ENCODE measurements at regions not wholly inside any gene's neighbourhood (a gene's known extent, or its start where the extent isn't known, plus 50 kb on each side); places are given as distances from the start of the nearest gene placed in this dataset.

GRCh38 chr2:15708161-15708560, 116.5 kb downstream of the DDX1 start:
- Histone ChIP-seq H3K36me3 (ENCODE audit: insufficient read depth, low read length) (no peaks in the 10 kb centered on the region), H3K27me3 (ENCODE audit: control insufficient read depth in 1 of 2, insufficient read depth in 2 of 2, low read length in 2 of 2) (no peaks in the 10 kb centered on the region), H3K9me3 (ENCODE audit: control insufficient read depth in 1 of 2, insufficient read depth in 1 of 2, low read length in 2 of 2) (no peaks in the 10 kb centered on the region), H3K4me3 (ENCODE audit: low read length) (no peak overlapping the region), H3K4me1 (ENCODE audit: insufficient read depth, low read length) (no peaks in the 10 kb centered on the region), H3K27ac (ENCODE audit: low read depth in 1 of 2, low read length in 2 of 2) (no peak overlapping the region)
- H3K4me1 Mint-ChIP-seq (ENCODE audit: low read depth) = no peaks in the 10 kb centered on the region
- POLR2A ChIA-PET = no interaction called here
- TF ChIP-seq CTCF (IDR thresholded peaks at IDR 0.05) = no peak
- no peaks in the 10 kb centered on the region for H3K9me3 Mint-ChIP-seq
- no peak for ATAC-seq (ENCODE audit: poor library complexity)
- intact Hi-C loops (cut with DNase I, micrococcal nuclease) = no loop called here
- H3K27me3 Mint-ChIP-seq = no peaks in the 10 kb centered on the region
- no peak for DNase-seq
- H3K36me3 Mint-ChIP-seq (ENCODE audit: low read depth) = no peaks in the 10 kb centered on the region
- CTCF ChIA-PET = no interaction called here
- H3K4me3 Mint-ChIP-seq = no peak overlapping the region
- H3K27ac Mint-ChIP-seq = no peak overlapping the region

GRCh38 chr2:15708865-15709820, 117.5 kb downstream of the DDX1 start:
- no peak overlapping the region for H3K27ac Mint-ChIP-seq
- no peaks in the 10 kb centered on the region for H3K27me3 ChIP-seq (ENCODE audit: control insufficient read depth in 1 of 2, insufficient read depth in 2 of 2, low read length in 2 of 2)

GRCh38 chr2:15711126-15711860, 119.6 kb downstream of the DDX1 start:
- Mint-ChIP-seq H3K27ac (no peak overlapping the region), H3K4me3 (no peak overlapping the region), H3K36me3 (ENCODE audit: low read depth) (no peaks in the 10 kb centered on the region), H3K9me3 (no peaks in the 10 kb centered on the region), H3K4me1 (ENCODE audit: low read depth) (no peaks in the 10 kb centered on the region), H3K27me3 (no peaks in the 10 kb centered on the region)
- Histone ChIP-seq H3K36me3 (ENCODE audit: insufficient read depth, low read length) (no peaks in the 10 kb centered on the region), H3K4me3 (ENCODE audit: low read length) (no peak overlapping the region), H3K27me3 (ENCODE audit: control insufficient read depth in 1 of 2, insufficient read depth in 2 of 2, low read length in 2 of 2) (no peaks in the 10 kb centered on the region), H3K27ac (ENCODE audit: low read depth in 1 of 2, low read length in 2 of 2) (no peak overlapping the region), H3K4me1 (ENCODE audit: insufficient read depth, low read length) (no peaks in the 10 kb centered on the region), H3K9me3 (ENCODE audit: control insufficient read depth in 1 of 2, insufficient read depth in 1 of 2, low read length in 2 of 2) (peaks cover 0 to 6% of the 10 kb centered on the region in 2 experiments)
- ATAC-seq (ENCODE audit: poor library complexity) = no peak
- CTCF ChIA-PET = no interaction called here
- intact Hi-C loops (cut with DNase I, micrococcal nuclease) = no loop called here
- no peak for TF ChIP-seq CTCF (IDR thresholded peaks at IDR 0.05)
- POLR2A ChIA-PET = no interaction called here
- DNase-seq = no peak

More at GRCh38 chr2:15708865-15709820, 117.5 kb downstream of the DDX1 start:
- H3K4me1 Mint-ChIP-seq (ENCODE audit: low read depth) = no peaks in the 10 kb centered on the region
- CTCF ChIA-PET = no interaction called here
- no peaks in the 10 kb centered on the region for H3K36me3 ChIP-seq (ENCODE audit: insufficient read depth, low read length)
- no peak for TF ChIP-seq CTCF (IDR thresholded peaks at IDR 0.05)
- DNase-seq (no peak), ATAC-seq (ENCODE audit: poor library complexity) (no peak)
- H3K4me3 Mint-ChIP-seq = no peak overlapping the region
- H3K36me3 Mint-ChIP-seq (ENCODE audit: low read depth) = no peaks in the 10 kb centered on the region
- no peak overlapping the region for H3K4me3 ChIP-seq (ENCODE audit: low read length)
- no peaks in the 10 kb centered on the region for H3K9me3 ChIP-seq (ENCODE audit: control insufficient read depth in 1 of 2, insufficient read depth in 1 of 2, low read length in 2 of 2)
- no peaks in the 10 kb centered on the region for H3K9me3 Mint-ChIP-seq
- POLR2A ChIA-PET = no interaction called here
- H3K4me1 ChIP-seq (ENCODE audit: insufficient read depth, low read length) = no peaks in the 10 kb centered on the region
- H3K27me3 Mint-ChIP-seq = no peaks in the 10 kb centered on the region
- no peak overlapping the region for H3K27ac ChIP-seq (ENCODE audit: low read depth in 1 of 2, low read length in 2 of 2)
- intact Hi-C loops (cut with DNase I, micrococcal nuclease) = no loop called here
